SK-N-SH (cell line): ENCODE measurements at regions not wholly inside any gene's neighbourhood (a gene's known extent, or its start where the extent isn't known, plus 50 kb on each side); places are given as distances from the start of the nearest gene placed in this dataset.

Experiments
- CTCF ChIA-PET: fragments of 300-600, 350-600 bp; formaldehyde crosslinking; extraction: SDS; loops from one replicate; lab custom pipeline; 2021; lab: Yijun Ruan, JAX
- POLR2A ChIA-PET: fragments of 350-600 bp; sonication (Branson Sonifier 250); formaldehyde crosslinking; extraction: SDS; loops from one replicate; lab custom pipeline; 2020; ENCODE audit warnings: antibody characterized with exemption, inconsistent platforms; lab: Yijun Ruan, JAX
- DNase-seq: peaks from one replicate; pipeline ENCODE4 v3.0.0; 2012
- H2AFZ ChIP-seq: fragments of 200-600 bp; sonication (generic); 2 replicates; pipeline ENCODE4 v1.8.1; 2016; ENCODE audit warnings: antibody characterized with exemption, mild to moderate bottlenecking, low read depth
- H3F3A ChIP-seq: fragments of 200-600 bp; sonication (generic); replicated peaks from 2 replicates; pipeline ENCODE3; 2016; ENCODE audit warnings: antibody characterized with exemption, mild to moderate bottlenecking; ENCODE audit not compliant: insufficient read depth
- H3K27ac ChIP-seq, 2 experiments: fragments of 200-500 bp in 1 of 2; fragments of 200-600 bp in 1 of 2; sonication (Bioruptor generic) in 1 of 2; sonication (generic), shearing (Covaris generic) in 1 of 2; 2 replicates each; pipeline versions ENCODE4 v1.5.1 to v1.6.1; 2014 to 2016; ENCODE audit warnings: low read depth in 2 of 2, inconsistent platforms in 1 of 2, low read length in 1 of 2, mild to moderate bottlenecking in 1 of 2, mixed read lengths in 1 of 2
- H3K27me3 ChIP-seq: fragments of 200-600 bp; sonication (generic), shearing (Covaris generic); 2 replicates; pipeline ENCODE4 v1.6.1; 2016; ENCODE audit warnings: mixed run types; ENCODE audit not compliant: insufficient read depth
- H3K36me3 ChIP-seq, 2 experiments: fragments of 200-500 bp in 1 of 2; fragments of 200-600 bp in 1 of 2; sonication (Bioruptor generic) in 1 of 2; sonication (generic) in 1 of 2; replicated peaks in 1 of 2; 2 replicates each; pipeline versions ENCODE3 to v1.5.1; 2014 to 2016; ENCODE audit warnings: low read length in 1 of 2, mild to moderate bottlenecking in 1 of 2; ENCODE audit not compliant: insufficient read depth in 2 of 2, control insufficient read depth in 1 of 2
- H3K4me1 ChIP-seq, 2 experiments: fragments of 200-500 bp in 1 of 2; fragments of 200-600 bp in 1 of 2; sonication (Bioruptor generic) in 1 of 2; sonication (generic), shearing (Covaris generic) in 1 of 2; 2 replicates each; pipeline versions ENCODE4 v1.5.1 to v1.6.1; 2014 to 2016; ENCODE audit warnings: low read depth in 1 of 2, low read length in 1 of 2, mixed run types in 1 of 2; ENCODE audit not compliant: insufficient read depth in 2 of 2, control insufficient read depth in 1 of 2
- H3K4me2 ChIP-seq: fragments of 200-600 bp; sonication (generic), shearing (Covaris generic); 2 replicates; pipeline ENCODE4 v1.6.1; 2017; ENCODE audit warnings: mixed run types
- H3K4me3 ChIP-seq, 2 experiments: fragments of 200-500 bp in 1 of 2; fragments of 200-600 bp in 1 of 2; sonication (Bioruptor generic) in 1 of 2; sonication (generic), shearing (Covaris generic) in 1 of 2; 2 replicates each; pipeline versions ENCODE4 v1.5.1 to v1.8.1; 2014 to 2016; ENCODE audit warnings: low read depth in 2 of 2, inconsistent platforms in 1 of 2, low read length in 1 of 2, mild to moderate bottlenecking in 1 of 2, mixed read lengths in 1 of 2, moderate library complexity in 1 of 2
- H3K79me2 ChIP-seq: fragments of 200-600 bp; sonication (generic); 2 replicates; pipeline ENCODE4 v1.8.1; 2017; ENCODE audit warnings: mild to moderate bottlenecking; ENCODE audit not compliant: insufficient read depth
- H3K9ac ChIP-seq: fragments of 200-600 bp; sonication (generic); 2 replicates; pipeline ENCODE4 v1.6.1; 2017; ENCODE audit warnings: mixed run types
- H3K9me2 ChIP-seq: fragments of 200-600 bp; sonication (generic); 2 replicates; pipeline ENCODE4 v1.6.1; 2017; ENCODE audit warnings: mixed run types
- H3K9me3 ChIP-seq: fragments of 200-600 bp; sonication (generic); 2 replicates; pipeline ENCODE4 v1.6.1; 2017; ENCODE audit warnings: mixed run types, mild to moderate bottlenecking, moderate library complexity
- H4K20me1 ChIP-seq: fragments of 200-600 bp; sonication (generic); 2 replicates; pipeline ENCODE4 v1.6.1; 2017; ENCODE audit warnings: mild to moderate bottlenecking, mixed run types; ENCODE audit not compliant: insufficient read depth
- CHD2 ChIP-seq: fragments of 150-350 bp; IDR thresholded peaks from 2 replicates; pipeline ENCODE4 v1.6.1; 2018; ENCODE audit warnings: low read length; ENCODE audit not compliant: partially characterized antibody
- ELF1 ChIP-seq: IDR thresholded peaks from 2 replicates; pipeline ENCODE4 v1.4.0; 2012
- EZH2phosphoT487 ChIP-seq: fragments of 200-600 bp; sonication (generic); IDR thresholded peaks from 2 replicates; pipeline ENCODE4 v1.6.1; 2017; ENCODE audit warnings: low read depth, mixed run types, mild to moderate bottlenecking, antibody characterized with exemption, moderate library complexity, borderline replicate concordance
- FOSL2 ChIP-seq: IDR thresholded peaks from 2 replicates; pipeline ENCODE4 v1.4.0; 2012; ENCODE audit warnings: low read depth, mild to moderate bottlenecking, moderate library complexity, borderline replicate concordance
- FOXM1 ChIP-seq: IDR thresholded peaks from 2 replicates; pipeline ENCODE4 v1.4.0; 2012; ENCODE audit warnings: low read depth, mild to moderate bottlenecking
- GABPA ChIP-seq: IDR thresholded peaks from 2 replicates; pipeline ENCODE4 v1.4.0; 2012; ENCODE audit warnings: low read depth, mild to moderate bottlenecking
- MXI1 ChIP-seq: IDR thresholded peaks from 2 replicates; pipeline ENCODE4 v1.6.1; 2012; ENCODE audit warnings: mild to moderate bottlenecking, low read depth, low read length, improper control_type of control experiment
- NFIC ChIP-seq: IDR thresholded peaks from 2 replicates; pipeline ENCODE4 v1.4.0; 2012; ENCODE audit warnings: borderline replicate concordance
- POLR2AphosphoS5 ChIP-seq: IDR thresholded peaks from 2 replicates; pipeline ENCODE4 v1.6.1; 2012; ENCODE audit warnings: low read depth, low read length
- RAD21 ChIP-seq: IDR thresholded peaks from 2 replicates; pipeline ENCODE4 v1.6.1; 2012; ENCODE audit warnings: mild to moderate bottlenecking, low read length
- RFX5 ChIP-seq: IDR thresholded peaks from 2 replicates; pipeline ENCODE4 v1.6.1; 2012; ENCODE audit warnings: mild to moderate bottlenecking, improper control_type of control experiment, low read length
- RXRA ChIP-seq: IDR thresholded peaks from 2 replicates; pipeline ENCODE4 v1.4.0; 2012; ENCODE audit warnings: low read depth, mild to moderate bottlenecking, borderline replicate concordance
- SIN3A ChIP-seq: IDR thresholded peaks from 2 replicates; pipeline ENCODE4 v1.6.1; 2012; ENCODE audit warnings: low read depth, mild to moderate bottlenecking, low read length, moderate library complexity, borderline replicate concordance
- SMC3 ChIP-seq: IDR thresholded peaks from 2 replicates; pipeline ENCODE4 v1.6.1; 2012; ENCODE audit warnings: low read depth, low read length, improper control_type of control experiment
- TAF1 ChIP-seq: IDR thresholded peaks from 2 replicates; pipeline ENCODE4 v1.6.1; 2012; ENCODE audit warnings: low read depth, mild to moderate bottlenecking, low read length, moderate library complexity, borderline replicate concordance
- TCF12 ChIP-seq: IDR thresholded peaks from 2 replicates; pipeline ENCODE4 v1.4.0; 2012
- WGBS: methylation state at CpG from one replicate; pipeline ENCODE4 v1.1.6; 2017; ENCODE audit warnings: low lambda C conversion rate; 5-methylcytosine and 5-hydroxymethylcytosine counted together
- TF ChIP-seq, protein P1 (sequence below): fragments of 200-600 bp; sonication (generic); IDR thresholded peaks from 2 replicates; pipeline ENCODE4 v1.6.1; 2017; ENCODE audit warnings: antibody characterized with exemption, mild to moderate bottlenecking, moderate library complexity
- TF ChIP-seq, protein P2 (sequence below): IDR thresholded peaks from 2 replicates; pipeline ENCODE4; 2012
- TF ChIP-seq, protein P3 (sequence below): IDR thresholded peaks from 2 replicates; pipeline ENCODE4 v1.4.0; 2012; ENCODE audit warnings: low read depth, borderline replicate concordance

DNA sequence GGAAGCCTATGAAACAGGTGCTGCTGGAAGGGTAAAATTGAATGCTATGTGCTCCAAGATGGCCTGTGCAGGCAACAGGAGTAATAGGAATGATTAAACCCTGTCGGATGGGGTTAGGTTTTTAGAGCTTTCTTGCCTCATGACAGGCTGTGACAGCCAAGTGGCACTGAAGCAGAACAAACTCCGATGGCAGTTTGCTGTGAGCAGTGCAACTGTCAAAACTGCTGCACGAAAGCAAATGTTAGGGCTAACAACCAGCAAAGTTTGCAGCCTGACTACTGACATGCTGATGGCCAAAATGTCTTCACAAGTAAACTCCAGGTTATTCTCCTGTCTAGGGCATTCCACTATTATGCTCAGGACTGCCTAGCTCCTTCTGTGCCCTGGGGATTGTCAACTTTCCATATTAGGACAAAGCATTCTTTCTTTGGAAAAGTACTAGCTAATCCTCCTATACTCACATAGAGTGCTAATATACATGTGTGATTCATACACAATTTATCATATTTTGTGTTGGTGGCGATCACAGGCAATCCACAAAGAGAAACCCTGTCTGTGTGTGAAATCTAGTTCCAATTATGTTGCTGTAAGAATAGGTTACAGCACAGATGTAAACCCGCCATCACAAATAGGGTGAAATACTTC is 486.6 kb upstream of the TENM3 start:
- Histone ChIP-seq H3K27ac (no peak overlapping the region), H3K4me3 (no peak overlapping the region), H3K4me1 (peaks cover 0 to 5% of the 10 kb centered on the region in 2 experiments; a peak in 2 of 4 replicates), H4K20me1 (no peaks in the 10 kb centered on the region), H3K9me2 (no peaks in the 10 kb centered on the region), H3K4me2 (no peak overlapping the region), H3F3A (no peaks in the 10 kb centered on the region), H3K9ac (no peak overlapping the region), H2AFZ (no peak overlapping the region), H3K9me3 (no peaks in the 10 kb centered on the region), H3K36me3 (no peaks in the 10 kb centered on the region), H3K79me2 (no peaks in the 10 kb centered on the region), H3K27me3 (no peaks in the 10 kb centered on the region)
- 70% methylated on average over 5 of the region's 5 CpGs for WGBS
- POLR2A ChIA-PET, result no interaction called here
- no peak for DNase-seq
- no peak for TF ChIP-seq FOXM1
- TF ChIP-seq ELF1, result no peak
- no peak for TF ChIP-seq SIN3A
- TF ChIP-seq, protein P1, sequence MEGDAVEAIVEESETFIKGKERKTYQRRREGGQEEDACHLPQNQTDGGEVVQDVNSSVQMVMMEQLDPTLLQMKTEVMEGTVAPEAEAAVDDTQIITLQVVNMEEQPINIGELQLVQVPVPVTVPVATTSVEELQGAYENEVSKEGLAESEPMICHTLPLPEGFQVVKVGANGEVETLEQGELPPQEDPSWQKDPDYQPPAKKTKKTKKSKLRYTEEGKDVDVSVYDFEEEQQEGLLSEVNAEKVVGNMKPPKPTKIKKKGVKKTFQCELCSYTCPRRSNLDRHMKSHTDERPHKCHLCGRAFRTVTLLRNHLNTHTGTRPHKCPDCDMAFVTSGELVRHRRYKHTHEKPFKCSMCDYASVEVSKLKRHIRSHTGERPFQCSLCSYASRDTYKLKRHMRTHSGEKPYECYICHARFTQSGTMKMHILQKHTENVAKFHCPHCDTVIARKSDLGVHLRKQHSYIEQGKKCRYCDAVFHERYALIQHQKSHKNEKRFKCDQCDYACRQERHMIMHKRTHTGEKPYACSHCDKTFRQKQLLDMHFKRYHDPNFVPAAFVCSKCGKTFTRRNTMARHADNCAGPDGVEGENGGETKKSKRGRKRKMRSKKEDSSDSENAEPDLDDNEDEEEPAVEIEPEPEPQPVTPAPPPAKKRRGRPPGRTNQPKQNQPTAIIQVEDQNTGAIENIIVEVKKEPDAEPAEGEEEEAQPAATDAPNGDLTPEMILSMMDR, result no peak
- no peak for TF ChIP-seq RXRA
- CTCF ChIA-PET, result interaction anchor here (0.6 to 1.2 kb wide), 2 partner anchors 9 to 14 kb away, joined by 3 read pairs; no protein-coding TSS in a partner anchor

DNA sequence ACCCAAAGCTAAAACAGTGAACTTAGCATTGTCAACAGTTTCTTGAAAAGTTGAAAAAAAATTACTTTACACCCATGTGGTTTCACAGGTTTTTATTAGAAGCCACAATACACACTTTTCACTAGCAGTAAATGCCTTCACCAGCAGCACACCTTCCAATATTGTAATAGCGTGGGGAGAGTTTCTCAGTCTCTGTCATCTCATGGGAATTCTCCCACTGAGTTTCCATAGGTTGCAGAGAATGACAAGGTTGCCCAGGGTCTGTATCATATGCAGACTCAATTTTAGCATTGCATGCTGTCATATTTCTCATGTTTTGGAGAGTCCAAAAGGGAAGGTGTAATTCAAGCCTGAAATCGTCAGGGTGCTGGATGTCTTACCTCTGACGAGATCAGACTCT is 486.1 kb upstream of the TENM3 start:
- DNase-seq, result no peak
- H3K36me3 ChIP-seq, result no peaks in the 10 kb centered on the region
- WGBS, result 65% methylated on average over 3 of the region's 3 CpGs
- ChIA-PET POLR2A (no interaction called here), CTCF (interaction anchor here (0.6 kb wide), 1 partner anchor 13 kb away, joined by 3 read pairs; no protein-coding TSS in a partner anchor)
- peaks cover 0 to 5% of the 10 kb centered on the region in 2 experiments; a peak in 2 of 4 replicates for H3K4me1 ChIP-seq
- no peaks in the 10 kb centered on the region for H3K79me2 ChIP-seq
- H2AFZ ChIP-seq, result no peak overlapping the region
- no peaks in the 10 kb centered on the region for H3K9me3 ChIP-seq
- H3K4me2 ChIP-seq, result no peak overlapping the region
- H4K20me1 ChIP-seq, result no peaks in the 10 kb centered on the region
- H3K9me2 ChIP-seq, result no peaks in the 10 kb centered on the region
- H3K9ac ChIP-seq, result no peak overlapping the region
- H3F3A ChIP-seq, result no peaks in the 10 kb centered on the region
- H3K27ac ChIP-seq, result no peak overlapping the region
- no peaks in the 10 kb centered on the region for H3K27me3 ChIP-seq
- no peak overlapping the region for H3K4me3 ChIP-seq
- TF ChIP-seq POLR2AphosphoS5 (no peak), GABPA (no peak), SIN3A (no peak), ELF1 (no peak), EZH2phosphoT487 (no peak), MXI1 (no peak), NFIC (no peak), RFX5 (no peak), FOSL2 (no peak), CHD2 (no peak), TCF12 (no peak), SMC3 (no peak), RAD21 (no peak), TAF1 (no peak)
- TF ChIP-seq, protein P2, sequence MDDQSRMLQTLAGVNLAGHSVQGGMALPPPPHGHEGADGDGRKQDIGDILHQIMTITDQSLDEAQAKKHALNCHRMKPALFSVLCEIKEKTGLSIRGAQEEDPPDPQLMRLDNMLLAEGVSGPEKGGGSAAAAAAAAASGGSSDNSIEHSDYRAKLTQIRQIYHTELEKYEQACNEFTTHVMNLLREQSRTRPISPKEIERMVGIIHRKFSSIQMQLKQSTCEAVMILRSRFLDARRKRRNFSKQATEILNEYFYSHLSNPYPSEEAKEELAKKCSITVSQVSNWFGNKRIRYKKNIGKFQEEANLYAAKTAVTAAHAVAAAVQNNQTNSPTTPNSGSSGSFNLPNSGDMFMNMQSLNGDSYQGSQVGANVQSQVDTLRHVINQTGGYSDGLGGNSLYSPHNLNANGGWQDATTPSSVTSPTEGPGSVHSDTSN, result no peak
- TF ChIP-seq, protein P3, sequence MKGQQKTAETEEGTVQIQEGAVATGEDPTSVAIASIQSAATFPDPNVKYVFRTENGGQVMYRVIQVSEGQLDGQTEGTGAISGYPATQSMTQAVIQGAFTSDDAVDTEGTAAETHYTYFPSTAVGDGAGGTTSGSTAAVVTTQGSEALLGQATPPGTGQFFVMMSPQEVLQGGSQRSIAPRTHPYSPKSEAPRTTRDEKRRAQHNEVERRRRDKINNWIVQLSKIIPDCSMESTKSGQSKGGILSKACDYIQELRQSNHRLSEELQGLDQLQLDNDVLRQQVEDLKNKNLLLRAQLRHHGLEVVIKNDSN, result no peak
- TF ChIP-seq, protein P1, result no peak
